Activated CD8-positive, alpha-beta T cell treated with anti-CD3 and anti-CD28 coated beads for 36 hours (primary cell): ENCODE measurements at regions not wholly inside any gene's neighbourhood (a gene's known extent, or its start where the extent isn't known, plus 50 kb on each side); places are given as distances from the start of the nearest gene placed in this dataset.

Source experiments
- ATAC-seq: fragments of 200-7000 bp; cut with Tn5 transposase; one replicate; pipeline ENCODE4 v1.10.0; 2021; ENCODE audit warnings: mild to moderate bottlenecking, moderate library complexity
- CTCF ChIA-PET: fragments of 350-600 bp; sonication (Branson Sonifier 250); formaldehyde crosslinking; loops from one replicate; lab custom pipeline; 2021; ENCODE audit warnings: antibody characterized with exemption; lab: Charles Lee
- POLR2A ChIA-PET: fragments of 350-600 bp; sonication (Branson Sonifier 250); formaldehyde crosslinking; loops from one replicate; lab custom pipeline; 2021; ENCODE audit warnings: antibody characterized with exemption; lab: Charles Lee
- DNase-seq: peaks from one replicate; pipeline ENCODE4 v3.0.0-alpha.2; 2020
- H3K27ac Mint-ChIP-seq: one replicate; pipeline ENCODE4 v1.8.0; 2021; ENCODE audit warnings: mild to moderate bottlenecking, mixed read lengths
- H3K27me3 Mint-ChIP-seq: one replicate; pipeline ENCODE4 v1.8.0; 2021; ENCODE audit warnings: mixed read lengths
- H3K36me3 Mint-ChIP-seq: one replicate; pipeline ENCODE4 v1.8.0; 2021; ENCODE audit warnings: low read depth, mixed read lengths
- H3K4me1 Mint-ChIP-seq: one replicate; pipeline ENCODE4 v1.8.0; 2021; ENCODE audit warnings: low read depth, mixed read lengths
- H3K4me3 Mint-ChIP-seq: one replicate; pipeline ENCODE4 v1.8.0; 2021; ENCODE audit warnings: mild to moderate bottlenecking, moderate library complexity, mixed read lengths
- H3K9me3 Mint-ChIP-seq: one replicate; pipeline ENCODE4 v1.8.0; 2021; ENCODE audit warnings: mixed read lengths
- intact Hi-C: fragments of 100-400 bp; cut with micrococcal nuclease; formaldehyde crosslinking; loops from one replicate; pipeline ENCODE4 v1.10.0; 2022
- TF ChIP-seq, protein P1 (sequence below): fragments of 200-600 bp; IDR thresholded peaks from one replicate; pipeline ENCODE4 v1.8.0; 2022; ENCODE audit warnings: antibody characterized with exemption, mild to moderate bottlenecking

DNA sequence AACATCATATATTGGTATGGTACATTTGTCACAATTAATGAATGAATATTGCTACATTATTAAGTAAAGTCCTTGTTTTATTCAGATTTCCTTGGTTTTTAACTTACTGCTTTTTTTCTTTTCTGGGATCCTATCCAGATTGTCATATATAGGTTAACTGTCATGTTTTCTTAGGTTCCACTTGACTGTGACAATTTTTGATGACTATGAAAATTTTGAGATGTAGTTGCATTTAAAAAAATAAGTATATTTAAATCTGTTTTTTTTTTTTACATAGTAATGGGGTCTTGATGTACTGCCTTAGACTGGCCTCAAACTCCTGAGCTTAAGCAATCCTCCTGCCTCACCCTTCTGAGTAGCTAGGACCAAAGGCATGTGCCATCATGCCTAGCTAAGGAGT is 76.8 kb downstream of the ATP6V1G3 start:
- intact Hi-C loops: loop anchor here (2.0 to 10.0 kb wide), 2 partner anchors 375 to 549 kb away; partner anchors contain the start of gene LHX9
- DNase-seq (no peak), ATAC-seq (no peak)
- H3K27ac Mint-ChIP-seq: no peak overlapping the region
- H3K9me3 Mint-ChIP-seq: no peaks in the 10 kb centered on the region
- TF ChIP-seq, protein P1, sequence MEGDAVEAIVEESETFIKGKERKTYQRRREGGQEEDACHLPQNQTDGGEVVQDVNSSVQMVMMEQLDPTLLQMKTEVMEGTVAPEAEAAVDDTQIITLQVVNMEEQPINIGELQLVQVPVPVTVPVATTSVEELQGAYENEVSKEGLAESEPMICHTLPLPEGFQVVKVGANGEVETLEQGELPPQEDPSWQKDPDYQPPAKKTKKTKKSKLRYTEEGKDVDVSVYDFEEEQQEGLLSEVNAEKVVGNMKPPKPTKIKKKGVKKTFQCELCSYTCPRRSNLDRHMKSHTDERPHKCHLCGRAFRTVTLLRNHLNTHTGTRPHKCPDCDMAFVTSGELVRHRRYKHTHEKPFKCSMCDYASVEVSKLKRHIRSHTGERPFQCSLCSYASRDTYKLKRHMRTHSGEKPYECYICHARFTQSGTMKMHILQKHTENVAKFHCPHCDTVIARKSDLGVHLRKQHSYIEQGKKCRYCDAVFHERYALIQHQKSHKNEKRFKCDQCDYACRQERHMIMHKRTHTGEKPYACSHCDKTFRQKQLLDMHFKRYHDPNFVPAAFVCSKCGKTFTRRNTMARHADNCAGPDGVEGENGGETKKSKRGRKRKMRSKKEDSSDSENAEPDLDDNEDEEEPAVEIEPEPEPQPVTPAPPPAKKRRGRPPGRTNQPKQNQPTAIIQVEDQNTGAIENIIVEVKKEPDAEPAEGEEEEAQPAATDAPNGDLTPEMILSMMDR: no peak
- CTCF ChIA-PET: interaction anchor here (1.1 to 2.5 kb wide), 7 partner anchors 12 to 540 kb away, joined by 3 to 7 read pairs (median 4); no protein-coding TSS in a partner anchor
- POLR2A ChIA-PET: no interaction called here
- no peaks in the 10 kb centered on the region for H3K27me3 Mint-ChIP-seq
- peaks cover 19% of the 10 kb centered on the region for H3K4me1 Mint-ChIP-seq
- H3K36me3 Mint-ChIP-seq: no peaks in the 10 kb centered on the region
- no peak overlapping the region for H3K4me3 Mint-ChIP-seq

DNA sequence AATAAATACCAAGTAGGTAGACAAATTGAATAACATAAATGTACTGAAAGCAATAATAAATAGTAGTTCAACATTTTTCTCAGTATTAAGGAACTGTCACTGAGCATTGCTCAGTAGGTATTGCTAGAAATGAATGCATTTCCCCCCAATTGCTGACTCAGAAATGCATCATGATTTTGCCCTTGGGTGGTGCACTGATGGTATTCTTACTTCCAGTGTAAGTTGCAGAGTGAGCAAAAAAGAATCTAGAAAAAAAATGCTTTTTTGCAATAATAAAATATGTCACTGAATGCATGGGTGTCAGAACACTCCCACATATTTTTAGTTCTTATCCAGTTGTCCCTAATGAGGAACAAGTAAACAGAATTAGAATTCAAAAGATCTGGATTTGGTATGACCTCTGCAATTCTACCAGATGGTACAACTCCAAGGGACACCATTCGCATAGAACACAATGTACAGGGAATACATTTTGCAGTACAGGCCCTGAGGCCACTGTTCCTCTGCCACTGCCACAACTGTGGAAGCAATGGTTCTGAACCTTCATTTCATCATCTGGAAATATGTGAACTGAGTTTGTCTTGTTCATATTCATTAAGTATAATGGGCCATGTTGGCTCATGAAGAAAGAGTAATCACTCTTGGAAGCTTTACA is 78.0 kb downstream of the ATP6V1G3 start:
- ATAC-seq (peak; percentile 80), DNase-seq (peak; percentile 27)
- H3K4me1 Mint-ChIP-seq: peaks cover 19% of the 10 kb centered on the region

GRCh38 chr1:198455966-198456365 is 84.5 kb downstream of the ATP6V1G3 start:
- CTCF ChIA-PET: interaction anchor here (1.4 kb wide), 1 partner anchor 9 kb away, joined by 3 read pairs; no protein-coding TSS in a partner anchor
- POLR2A ChIA-PET: no interaction called here
- no peak overlapping the region for H3K4me3 Mint-ChIP-seq
- TF ChIP-seq, protein P1: no peak
- H3K4me1 Mint-ChIP-seq: peaks cover 4% of the 10 kb centered on the region
- ATAC-seq: no peak
- no peaks in the 10 kb centered on the region for H3K9me3 Mint-ChIP-seq
- no peaks in the 10 kb centered on the region for H3K27me3 Mint-ChIP-seq
- no peak for DNase-seq
- no peak overlapping the region for H3K27ac Mint-ChIP-seq
- intact Hi-C loops: no loop called here
- H3K36me3 Mint-ChIP-seq: no peaks in the 10 kb centered on the region

More for the DNA sequence above, 78.0 kb downstream of the ATP6V1G3 start:
- ChIA-PET CTCF (no interaction called here), POLR2A (no interaction called here)
- Mint-ChIP-seq H3K27ac (no peak overlapping the region), H3K36me3 (no peaks in the 10 kb centered on the region), H3K27me3 (no peaks in the 10 kb centered on the region), H3K9me3 (no peaks in the 10 kb centered on the region), H3K4me3 (no peak overlapping the region)
- TF ChIP-seq, protein P1: no peak
- intact Hi-C loops: loop anchor here (10.0 kb wide), 1 partner anchor 548 kb away; the partner anchor contains the start of gene LHX9

GRCh38 chr1:198449727-198450433 is 90.6 kb downstream of the ATP6V1G3 start:
- Mint-ChIP-seq H3K4me1 (peaks cover 3% of the 10 kb centered on the region), H3K27ac (no peak overlapping the region), H3K36me3 (no peaks in the 10 kb centered on the region), H3K9me3 (no peaks in the 10 kb centered on the region), H3K4me3 (no peak overlapping the region), H3K27me3 (peaks cover 2% of the 10 kb centered on the region)
- no peak for DNase-seq
- no peak for ATAC-seq
- intact Hi-C loops: no loop called here
- CTCF ChIA-PET: no interaction called here
- TF ChIP-seq, protein P1: no peak
- POLR2A ChIA-PET: no interaction called here

GRCh38 chr1:198449261-198449660 is 91.2 kb downstream of the ATP6V1G3 start:
- no peaks in the 10 kb centered on the region for H3K36me3 Mint-ChIP-seq
- H3K9me3 Mint-ChIP-seq: no peaks in the 10 kb centered on the region
- TF ChIP-seq, protein P1: no peak
- peaks cover 3% of the 10 kb centered on the region for H3K4me1 Mint-ChIP-seq
- ATAC-seq (no peak), DNase-seq (no peak)
- H3K27ac Mint-ChIP-seq: no peak overlapping the region
- intact Hi-C loops: no loop called here
- CTCF ChIA-PET: no interaction called here
- H3K4me3 Mint-ChIP-seq: no peak overlapping the region
- H3K27me3 Mint-ChIP-seq: peaks cover 2% of the 10 kb centered on the region
- POLR2A ChIA-PET: no interaction called here
